Type B pancreatic cell (in vitro differentiated cells): ENCODE measurements at regions not wholly inside any gene's neighbourhood (a gene's known extent, or its start where the extent isn't known, plus 50 kb on each side); places are given as distances from the start of the nearest gene placed in this dataset.

Experiments
- DNase-seq: peaks from one replicate; pipeline ENCODE4 v3.0.0; 2021; ENCODE audit warnings: mixed read lengths; ENCODE audit not compliant: unreplicated experiment; ENCODE audit errors: extremely low spot score
- H3K27ac Mint-ChIP-seq: 2 replicates; pipeline ENCODE4 v1.8.0; 2021; ENCODE audit warnings: mild to moderate bottlenecking, mixed read lengths
- H3K27me3 Mint-ChIP-seq: 2 replicates; pipeline ENCODE4 v1.8.0; 2021; ENCODE audit warnings: mixed read lengths
- H3K36me3 Mint-ChIP-seq: 2 replicates; pipeline ENCODE4 v1.8.0; 2021; ENCODE audit warnings: mixed read lengths
- H3K4me1 Mint-ChIP-seq: one replicate; pipeline ENCODE4 v1.8.0; 2021; ENCODE audit warnings: mixed read lengths; ENCODE audit not compliant: unreplicated experiment
- H3K4me3 Mint-ChIP-seq: 2 replicates; pipeline ENCODE4 v1.8.0; 2021; ENCODE audit warnings: mild to moderate bottlenecking, mixed read lengths
- H3K9me3 Mint-ChIP-seq: 2 replicates; pipeline ENCODE4 v1.8.0; 2021; ENCODE audit warnings: mixed read lengths
- TF ChIP-seq, protein P1 (sequence below): fragments of 200-600 bp; sonication (generic); conservative IDR thresholded peaks from 2 replicates; pipeline ENCODE4 v1.5.0; 2021; ENCODE audit warnings: antibody characterized with exemption, mild to moderate bottlenecking

DNA sequence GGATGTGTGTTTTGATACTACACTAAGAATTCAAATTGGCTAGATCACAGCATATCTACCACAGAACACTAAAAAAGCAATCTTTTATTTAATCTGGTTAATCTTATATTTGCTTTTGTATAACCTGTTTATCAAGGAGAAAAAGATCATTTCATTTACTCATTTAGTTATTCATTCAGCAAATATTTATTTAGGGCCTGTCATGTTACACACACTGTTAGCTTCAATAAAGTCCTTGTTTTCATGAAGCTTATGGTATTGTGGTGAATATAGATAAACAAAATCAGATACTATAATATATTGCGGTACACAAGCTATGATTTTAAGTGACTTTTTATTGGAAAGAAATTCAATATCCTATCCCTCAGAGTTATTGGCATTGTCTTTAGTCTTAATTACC is 350.8 kb downstream of the LRFN5 start:
- Mint-ChIP-seq H3K27ac (no peak overlapping the region), H3K9me3 (no peaks in the 10 kb centered on the region), H3K4me1 (no peaks in the 10 kb centered on the region), H3K36me3 (no peaks in the 10 kb centered on the region), H3K4me3 (no peak overlapping the region), H3K27me3 (no peaks in the 10 kb centered on the region)
- no peak for DNase-seq
- TF ChIP-seq, protein P1, sequence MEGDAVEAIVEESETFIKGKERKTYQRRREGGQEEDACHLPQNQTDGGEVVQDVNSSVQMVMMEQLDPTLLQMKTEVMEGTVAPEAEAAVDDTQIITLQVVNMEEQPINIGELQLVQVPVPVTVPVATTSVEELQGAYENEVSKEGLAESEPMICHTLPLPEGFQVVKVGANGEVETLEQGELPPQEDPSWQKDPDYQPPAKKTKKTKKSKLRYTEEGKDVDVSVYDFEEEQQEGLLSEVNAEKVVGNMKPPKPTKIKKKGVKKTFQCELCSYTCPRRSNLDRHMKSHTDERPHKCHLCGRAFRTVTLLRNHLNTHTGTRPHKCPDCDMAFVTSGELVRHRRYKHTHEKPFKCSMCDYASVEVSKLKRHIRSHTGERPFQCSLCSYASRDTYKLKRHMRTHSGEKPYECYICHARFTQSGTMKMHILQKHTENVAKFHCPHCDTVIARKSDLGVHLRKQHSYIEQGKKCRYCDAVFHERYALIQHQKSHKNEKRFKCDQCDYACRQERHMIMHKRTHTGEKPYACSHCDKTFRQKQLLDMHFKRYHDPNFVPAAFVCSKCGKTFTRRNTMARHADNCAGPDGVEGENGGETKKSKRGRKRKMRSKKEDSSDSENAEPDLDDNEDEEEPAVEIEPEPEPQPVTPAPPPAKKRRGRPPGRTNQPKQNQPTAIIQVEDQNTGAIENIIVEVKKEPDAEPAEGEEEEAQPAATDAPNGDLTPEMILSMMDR, result no peak
